Thymus (tissue), 11 donors: ENCODE measurements at regions not wholly inside any gene's neighbourhood (a gene's known extent, or its start where the extent isn't known, plus 50 kb on each side); places are given as distances from the start of the nearest gene placed in this dataset.

ENCODE experiments used
- DNase-seq, 9 donors: peaks; one replicate each; pipeline ENCODE4 v3.0.0-alpha.2; 2013; ENCODE audit warnings: low spot score in 9 of 9, low read depth in 6 of 9, missing footprints in 1 of 9
- H3K27ac ChIP-seq, 2 donors: one replicate each; pipeline ENCODE4 v1.5.1; 2013; ENCODE audit warnings: control low read depth in 1 of 2, low read depth in 1 of 2, low read length in 1 of 2, mild to moderate bottlenecking in 1 of 2, moderate library complexity in 1 of 2
- H3K27me3 ChIP-seq, 2 donors: one replicate each; pipeline ENCODE4 v1.5.1; 2013; ENCODE audit warnings: low read length in 1 of 2; ENCODE audit not compliant: control insufficient read depth in 2 of 2, insufficient read depth in 1 of 2
- H3K36me3 ChIP-seq, 2 donors: one replicate each; pipeline ENCODE4 v1.5.1; 2013; ENCODE audit warnings: low read length in 1 of 2, mild to moderate bottlenecking in 1 of 2, moderate library complexity in 1 of 2; ENCODE audit not compliant: control insufficient read depth in 2 of 2, insufficient read depth in 2 of 2
- H3K4me1 ChIP-seq, 2 donors: one replicate each; pipeline ENCODE4 v1.5.1; 2013; ENCODE audit warnings: low read length in 2 of 2; ENCODE audit not compliant: control insufficient read depth in 2 of 2, insufficient read depth in 2 of 2
- H3K4me3 ChIP-seq, 2 donors: one replicate each; pipeline ENCODE4 v1.5.1; 2013; ENCODE audit warnings: low read length in 2 of 2, control low read depth in 1 of 2, mild to moderate bottlenecking in 1 of 2
- H3K9me3 ChIP-seq, 2 donors: one replicate each; pipeline ENCODE4 v1.5.1; 2013; ENCODE audit warnings: low read length in 1 of 2, mild to moderate bottlenecking in 1 of 2; ENCODE audit not compliant: control insufficient read depth in 2 of 2, insufficient read depth in 1 of 2
- whole genome bisulfite sequencing: extraction: QIAGEN DNeasy Blood & Tissue Kit; methylation state at CpG from one replicate; pipeline ENCODE4 v1.1.7; 2013; 5-methylcytosine and 5-hydroxymethylcytosine counted together
- donor health status: healthy.

DNA sequence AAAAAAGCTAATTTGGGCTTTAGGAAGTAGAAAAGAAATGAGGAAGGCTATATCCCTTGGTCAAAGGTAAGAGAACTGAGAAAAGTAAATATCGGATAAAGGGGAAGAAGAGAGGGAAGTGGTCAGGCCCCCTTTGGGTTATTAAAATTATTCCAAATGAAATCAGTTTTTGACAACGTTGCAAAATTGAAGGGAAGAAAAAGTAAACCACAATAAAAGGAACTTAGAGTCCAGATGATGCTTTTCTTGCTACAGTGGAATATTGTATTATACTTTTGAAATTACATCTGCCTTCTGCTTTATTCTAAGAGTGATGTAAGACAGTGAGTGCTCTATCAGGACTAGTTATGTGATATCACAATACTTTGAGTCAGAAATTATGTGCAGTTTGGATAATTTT is 59.4 kb upstream of the RBPJ start:
- no peak for DNase-seq
- H3K27ac ChIP-seq: no peak overlapping the region
- H3K36me3 ChIP-seq: no peaks in the 10 kb centered on the region
- no peaks in the 10 kb centered on the region for H3K9me3 ChIP-seq
- H3K4me3 ChIP-seq: no peak overlapping the region
- WGBS: 22% methylated on average over 2 of the region's 2 CpGs
- H3K4me1 ChIP-seq: no peaks in the 10 kb centered on the region
- H3K27me3 ChIP-seq: no peaks in the 10 kb centered on the region

DNA sequence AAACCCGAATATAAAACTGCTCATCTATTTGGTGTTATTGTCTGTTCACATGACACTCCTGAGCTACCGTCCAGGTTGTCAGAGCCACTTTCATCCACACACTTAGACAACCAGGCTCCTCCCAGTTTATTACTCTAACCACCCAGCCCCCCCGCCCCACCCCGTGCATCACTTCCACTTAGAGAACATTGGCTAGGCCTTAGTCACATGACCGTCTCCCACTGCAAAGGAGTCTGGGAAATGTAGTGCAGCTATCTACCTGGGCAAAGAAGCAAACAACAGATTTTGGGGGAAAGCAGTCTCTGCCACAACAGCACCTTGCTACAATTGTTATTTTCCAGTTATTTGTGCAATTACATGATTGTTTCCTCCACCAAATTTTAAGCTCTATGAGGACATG is 57.6 kb upstream of the RBPJ start:
- H3K36me3 ChIP-seq: no peaks in the 10 kb centered on the region
- no peaks in the 10 kb centered on the region for H3K4me1 ChIP-seq
- H3K27me3 ChIP-seq: no peaks in the 10 kb centered on the region
- no peak overlapping the region for H3K4me3 ChIP-seq
- no peak for DNase-seq
- H3K9me3 ChIP-seq: no peaks in the 10 kb centered on the region
- H3K27ac ChIP-seq: no peak overlapping the region
- WGBS: 89% methylated on average over 5 of the region's 5 CpGs

DNA sequence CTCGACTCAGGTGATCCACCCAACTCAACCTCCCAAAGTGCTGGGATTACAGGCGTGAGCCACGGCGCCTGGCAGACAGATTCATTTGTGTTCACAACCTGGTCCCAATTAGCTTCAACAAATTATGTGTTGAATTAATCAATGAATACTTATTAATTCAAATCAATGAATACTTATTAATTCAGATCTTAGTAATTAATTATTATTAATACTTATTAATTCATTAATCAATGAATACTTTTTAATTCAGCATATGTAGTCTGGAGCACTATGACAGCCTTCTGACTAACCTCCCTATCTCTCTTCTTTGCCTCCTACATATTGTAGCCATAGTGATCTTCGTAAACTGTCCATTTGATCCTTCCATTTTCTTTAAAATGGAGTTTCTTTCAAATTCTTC is 56.7 kb upstream of the RBPJ start:
- 98% methylated on average over 5 of the region's 5 CpGs for whole genome bisulfite sequencing

DNA sequence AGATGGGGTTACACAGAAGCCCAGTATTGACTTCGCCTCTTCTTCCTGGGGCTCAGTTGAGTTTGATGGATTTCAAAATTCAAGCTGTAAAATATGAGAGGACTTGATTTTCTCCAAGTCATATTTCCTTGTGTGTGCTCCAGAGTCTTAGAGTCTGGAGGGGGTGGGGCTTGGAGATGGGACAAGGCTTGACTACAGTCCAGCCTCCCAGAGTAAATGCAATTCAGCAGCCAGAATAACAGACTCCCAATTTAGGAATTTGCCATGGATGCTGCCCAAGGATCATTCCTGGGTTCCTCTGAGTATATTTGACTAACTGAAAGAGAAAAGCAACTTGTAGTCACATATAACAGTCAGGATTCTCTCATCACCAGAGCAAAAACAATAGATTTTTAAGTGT is 53.7 kb upstream of the RBPJ start:
- no peaks in the 10 kb centered on the region for H3K9me3 ChIP-seq
- DNase-seq: no peak
- no peak overlapping the region for H3K27ac ChIP-seq
- H3K4me1 ChIP-seq: no peaks in the 10 kb centered on the region
- no peaks in the 10 kb centered on the region for H3K27me3 ChIP-seq
- no peaks in the 10 kb centered on the region for H3K36me3 ChIP-seq
- 94% methylated on average over 1 of the region's 1 CpG for WGBS
- no peak overlapping the region for H3K4me3 ChIP-seq

More for the DNA sequence above, 56.7 kb upstream of the RBPJ start:
- H3K27ac ChIP-seq: no peak overlapping the region
- no peak overlapping the region for H3K4me3 ChIP-seq
- no peak for DNase-seq
- H3K27me3 ChIP-seq: no peaks in the 10 kb centered on the region
- H3K36me3 ChIP-seq: no peaks in the 10 kb centered on the region
- no peaks in the 10 kb centered on the region for H3K4me1 ChIP-seq
- H3K9me3 ChIP-seq: no peaks in the 10 kb centered on the region

DNA sequence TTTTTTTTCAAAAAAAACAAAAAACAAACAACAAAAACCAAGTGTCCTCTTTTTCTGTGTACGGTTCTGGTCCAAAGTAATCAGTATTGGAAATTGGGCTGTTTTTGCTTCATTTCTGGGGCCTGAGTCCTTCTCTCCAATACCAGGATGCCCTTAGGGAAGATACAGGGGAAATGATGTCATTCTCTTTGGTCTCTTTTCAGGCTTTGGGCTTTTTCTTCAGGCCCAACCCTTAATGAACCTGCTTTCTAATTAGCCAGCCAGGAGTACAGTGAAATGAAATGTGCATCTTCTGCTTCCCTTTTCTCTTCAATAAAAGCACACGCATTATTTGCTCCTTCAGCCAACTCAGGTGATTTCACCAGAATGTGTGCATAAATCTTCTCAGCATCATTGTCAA is 52.6 kb upstream of the RBPJ start:
- no peaks in the 10 kb centered on the region for H3K36me3 ChIP-seq
- H3K27me3 ChIP-seq: no peaks in the 10 kb centered on the region
- no peak overlapping the region for H3K4me3 ChIP-seq
- 72% methylated on average over 2 of the region's 2 CpGs for WGBS
- H3K27ac ChIP-seq: no peak overlapping the region
- no peak for DNase-seq
- H3K4me1 ChIP-seq: peaks cover 0 to 4% of the 10 kb centered on the region in 2 donors
- no peaks in the 10 kb centered on the region for H3K9me3 ChIP-seq

DNA sequence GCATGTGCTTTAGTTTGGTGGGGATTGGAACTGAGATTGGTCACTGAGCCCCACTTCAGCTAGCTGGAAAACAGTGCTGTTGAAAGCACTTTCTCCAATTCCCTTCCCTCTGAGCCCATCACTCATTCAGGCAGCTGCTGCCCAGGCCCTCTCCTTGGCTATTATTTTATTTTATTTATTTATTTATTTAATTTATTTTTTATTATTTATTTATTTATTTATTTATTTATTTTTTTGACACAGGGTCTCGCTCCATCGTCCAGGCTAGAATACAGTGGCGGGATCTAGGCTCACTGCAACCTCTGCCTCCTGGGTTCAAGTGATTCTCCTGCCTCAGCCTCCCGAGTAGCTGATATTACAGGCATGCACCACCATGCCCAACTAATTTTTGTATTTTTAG is 51.8 kb upstream of the RBPJ start:
- Histone ChIP-seq H3K9me3 (no peaks in the 10 kb centered on the region), H3K36me3 (no peaks in the 10 kb centered on the region), H3K4me3 (no peak overlapping the region), H3K4me1 (peaks cover 2 to 10% of the 10 kb centered on the region in 2 donors), H3K27ac (no peak overlapping the region), H3K27me3 (no peaks in the 10 kb centered on the region)
- over 99% methylated on average over 4 of the region's 4 CpGs for WGBS
- DNase-seq: no peak
